NCI-H2029 (cell line): ENCODE measurements at regions not wholly inside any gene's neighbourhood (a gene's known extent, or its start where the extent isn't known, plus 50 kb on each side); places are given as distances from the start of the nearest gene placed in this dataset.

ENCODE experiments used
- DNase-seq: peaks from one replicate; lab custom pipeline; 2025; lab: John Stamatoyannopoulos, UW

- no peak for DNase-seq
These were observed 199.9 kb downstream of the SNX18 start for GRCh38 chr5:54717459-54717858.

- no peak for DNase-seq
These were observed 196.5 kb downstream of the SNX18 start for GRCh38 chr5:54713923-54714581.

GRCh38 chr5:54709096-54709495, 191.5 kb downstream of the SNX18 start:
- no peak for DNase-seq

GRCh38 chr5:54707841-54708240, 190.3 kb downstream of the SNX18 start:
- DNase-seq = no peak

GRCh38 chr5:54705994-54706653, 188.6 kb downstream of the SNX18 start:
- DNase-seq = no peak

- DNase-seq = no peak
These were observed 187.3 kb downstream of the SNX18 start for GRCh38 chr5:54704825-54705224.

GRCh38 chr5:54704333-54704732, 186.8 kb downstream of the SNX18 start:
- DNase-seq = no peak

- DNase-seq = no peak
These were observed 186.2 kb downstream of the SNX18 start for GRCh38 chr5:54703565-54704255.

- no peak for DNase-seq
These were observed 185.6 kb downstream of the SNX18 start for GRCh38 chr5:54703133-54703532.

GRCh38 chr5:54702470-54702869, 184.9 kb downstream of the SNX18 start:
- peak; percentile 26 for DNase-seq

- DNase-seq = peak; percentile 25
These were observed 183.5 kb downstream of the SNX18 start for GRCh38 chr5:54700986-54701578.

GRCh38 chr5:54696931-54697330, 179.4 kb downstream of the SNX18 start:
- no peak for DNase-seq

GRCh38 chr5:54696346-54696745, 178.8 kb downstream of the SNX18 start:
- no peak for DNase-seq

GRCh38 chr5:54695198-54695966, 177.8 kb downstream of the SNX18 start:
- DNase-seq = peak; percentile 52

GRCh38 chr5:54693936-54694657, 176.5 kb downstream of the SNX18 start:
- peak; percentile 39 for DNase-seq

GRCh38 chr5:54692631-54693030, 175.1 kb downstream of the SNX18 start:
- DNase-seq = no peak

- DNase-seq = no peak
These were observed 174.1 kb downstream of the SNX18 start for GRCh38 chr5:54691656-54692055.

- no peak for DNase-seq
These were observed 172.1 kb downstream of the SNX18 start for GRCh38 chr5:54689411-54690251.

GRCh38 chr5:54680998-54681397, 163.4 kb downstream of the SNX18 start:
- DNase-seq = no peak

GRCh38 chr5:54679686-54680085, 162.1 kb downstream of the SNX18 start:
- DNase-seq = no peak
